GM23248 (cell line): ENCODE measurements at regions not wholly inside any gene's neighbourhood (a gene's known extent, or its start where the extent isn't known, plus 50 kb on each side); places are given as distances from the start of the nearest gene placed in this dataset.

Experiments
- DNase-seq: peaks from one replicate; pipeline ENCODE4 v3.0.0-alpha.2; 2015
- H2AFZ ChIP-seq: fragments of 200-600 bp; sonication (generic); 2 replicates; pipeline ENCODE4 v1.6.1; 2016; ENCODE audit warnings: antibody characterized with exemption
- H3F3A ChIP-seq: fragments of 200-600 bp; sonication (generic); 2 replicates; pipeline ENCODE4 v1.6.1; 2016; ENCODE audit warnings: mild to moderate bottlenecking, antibody characterized with exemption, mixed run types; ENCODE audit not compliant: insufficient read depth
- H3K27ac ChIP-seq: fragments of 200-600 bp; sonication (generic); 2 replicates; pipeline ENCODE4 v1.5.1; 2016; ENCODE audit warnings: mild to moderate bottlenecking
- H3K27me3 ChIP-seq: fragments of 200-600 bp; sonication (generic); replicated peaks from 2 replicates; pipeline ENCODE4 v1.6.1; 2016; ENCODE audit warnings: mild to moderate bottlenecking; ENCODE audit not compliant: insufficient read depth
- H3K36me3 ChIP-seq: fragments of 200-600 bp; sonication (generic); 2 replicates; pipeline ENCODE4 v1.6.1; 2016; ENCODE audit warnings: low read depth, mild to moderate bottlenecking
- H3K4me1 ChIP-seq: fragments of 200-600 bp; sonication (generic); 2 replicates; pipeline ENCODE4 v1.6.1; 2016; ENCODE audit warnings: mild to moderate bottlenecking; ENCODE audit not compliant: insufficient read depth
- H3K4me2 ChIP-seq: fragments of 200-600 bp; sonication (generic); one replicate; pipeline ENCODE4 v1.6.1; 2016; ENCODE audit warnings: mild to moderate bottlenecking; ENCODE audit not compliant: unreplicated experiment
- H3K4me3 ChIP-seq: fragments of 200-600 bp; sonication (generic); 2 replicates; pipeline ENCODE4 v1.5.1; 2016; ENCODE audit warnings: mild to moderate bottlenecking
- H3K79me2 ChIP-seq: fragments of 200-600 bp; sonication (generic); 2 replicates; pipeline ENCODE4 v1.6.1; 2016; ENCODE audit warnings: mild to moderate bottlenecking; ENCODE audit not compliant: insufficient read depth
- H3K9ac ChIP-seq: fragments of 200-600 bp; sonication (generic); 2 replicates; pipeline ENCODE4 v1.6.1; 2016; ENCODE audit warnings: mild to moderate bottlenecking
- H3K9me2 ChIP-seq: fragments of 200-600 bp; sonication (generic); 2 replicates; pipeline ENCODE4 v1.6.1; 2016; ENCODE audit warnings: mixed run types, mild to moderate bottlenecking, moderate library complexity; ENCODE audit not compliant: insufficient read depth
- H3K9me3 ChIP-seq: fragments of 200-600 bp; sonication (generic); one replicate; pipeline ENCODE4 v1.6.1; 2017; ENCODE audit warnings: low read depth
- H4K20me1 ChIP-seq: fragments of 200-600 bp; sonication (generic); 2 replicates; pipeline ENCODE4 v1.6.0; 2016; ENCODE audit not compliant: insufficient read depth
- EZH2 ChIP-seq: fragments of 200-600 bp; sonication (generic); IDR thresholded peaks from 2 replicates; pipeline ENCODE4 v1.6.1; 2018; ENCODE audit warnings: antibody characterized with exemption, mild to moderate bottlenecking; ENCODE audit not compliant: insufficient read depth, poor library complexity, severe bottlenecking
- EZH2phosphoT487 ChIP-seq: fragments of 200-600 bp; sonication (generic); IDR thresholded peaks from 2 replicates; pipeline ENCODE4 v1.6.1; 2018; ENCODE audit warnings: antibody characterized with exemption, moderate library complexity, mild to moderate bottlenecking, low read depth; ENCODE audit not compliant: insufficient read depth
- WGBS, 2 experiments: methylation state at CpG; one replicate each; pipeline ENCODE4 v1.1.6; 2015 to 2017; ENCODE audit warnings: low lambda C conversion rate in 2 of 2, low coverage in 1 of 2; ENCODE audit errors: missing lambda C conversion rate in 2 of 2; 5-methylcytosine and 5-hydroxymethylcytosine counted together
- in situ Hi-C: fragments of 300-500 bp; cut with MboI; formaldehyde crosslinking; loops from 2 replicates; pipeline ENCODE4 v1.15.0; 2020

DNA sequence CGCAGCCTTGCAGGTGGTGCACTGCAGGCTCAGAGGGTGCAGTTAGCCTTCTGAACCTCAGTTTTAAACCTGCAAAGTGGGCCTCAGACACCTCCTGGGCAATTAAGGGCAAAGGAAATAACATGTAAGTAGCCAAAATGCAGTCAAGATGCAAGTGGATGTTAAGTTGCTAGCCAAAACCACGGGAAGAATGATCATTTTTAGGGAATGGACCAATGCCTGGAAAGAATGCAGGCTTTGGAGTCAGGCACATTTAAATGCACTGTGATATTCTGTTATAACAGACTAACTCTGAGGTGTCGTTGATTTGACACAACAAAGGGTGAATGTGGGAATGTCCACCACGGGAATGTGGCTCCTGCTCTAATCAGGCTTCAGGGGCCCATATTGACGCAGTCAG lies 57.9 kb upstream of the PTGFRN start:
- Histone ChIP-seq H3K27me3 (no peaks in the 10 kb centered on the region), H3K9ac (no peak overlapping the region), H4K20me1 (no peaks in the 10 kb centered on the region), H3F3A (peaks cover 64% of the 10 kb centered on the region), H3K9me3 (no peaks in the 10 kb centered on the region), H3K9me2 (no peaks in the 10 kb centered on the region), H3K4me1 (peaks cover 69% of the 10 kb centered on the region), H3K4me3 (no peak overlapping the region), H2AFZ (no peak overlapping the region), H3K4me2 (no peak overlapping the region), H3K79me2 (no peaks in the 10 kb centered on the region), H3K36me3 (no peaks in the 10 kb centered on the region), H3K27ac (no peak overlapping the region)
- in situ Hi-C loops = no loop called here
- TF ChIP-seq EZH2phosphoT487 = no peak
- no peak for TF ChIP-seq EZH2
- 83 to 89% methylated on average over 5 of the region's 5 CpGs for WGBS, 2 experiments
- DNase-seq = no peak

- H3K4me1 ChIP-seq = peaks cover 72% of the 10 kb centered on the region
- H3K9ac ChIP-seq = no peak overlapping the region
- DNase-seq = no peak
- H4K20me1 ChIP-seq = no peaks in the 10 kb centered on the region
- H3K9me3 ChIP-seq = no peaks in the 10 kb centered on the region
- H3K27me3 ChIP-seq = no peaks in the 10 kb centered on the region
- no peaks in the 10 kb centered on the region for H3K79me2 ChIP-seq
- H3K27ac ChIP-seq = no peak overlapping the region
- no peak overlapping the region for H3K4me2 ChIP-seq
- H3K9me2 ChIP-seq = no peaks in the 10 kb centered on the region
- 89 to 91% methylated on average over 7 of the region's 7 CpGs for WGBS, 2 experiments
- H3K36me3 ChIP-seq = 0 out of 2 replicates have a peak, but pooled peaks cover 3% of the 10 kb centered on the region
- in situ Hi-C loops = no loop called here
- no peak overlapping the region for H3K4me3 ChIP-seq
- H2AFZ ChIP-seq = no peak overlapping the region
- no peak for TF ChIP-seq EZH2
- TF ChIP-seq EZH2phosphoT487 = no peak
- peaks cover 64% of the 10 kb centered on the region for H3F3A ChIP-seq
Measured at GRCh38 chr1:116852367-116852766, 57.3 kb upstream of the PTGFRN start.

DNA sequence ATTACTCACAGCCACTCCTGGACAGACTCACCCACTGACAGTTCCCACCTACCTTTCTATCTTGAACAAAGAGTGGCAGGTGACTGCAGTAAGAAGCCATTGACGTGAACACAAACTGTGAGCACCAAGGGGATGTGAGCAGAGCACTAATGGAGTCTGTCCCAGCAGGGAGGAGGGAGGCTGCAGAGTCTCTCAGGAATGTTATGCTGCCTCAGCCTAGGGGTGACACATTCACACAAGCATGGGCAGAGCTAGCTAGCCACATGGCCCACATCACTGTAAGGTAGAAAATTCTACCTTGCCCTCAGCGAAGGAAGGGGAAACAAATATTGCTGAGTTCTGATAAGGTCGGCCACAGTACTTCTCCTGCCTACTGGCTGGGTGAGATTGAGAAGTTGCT lies 56.8 kb upstream of the PTGFRN start:
- Histone ChIP-seq H3K9me2 (no peaks in the 10 kb centered on the region), H3F3A (peaks cover 61% of the 10 kb centered on the region), H3K36me3 (0 out of 2 replicates have a peak, but pooled peaks cover 3% of the 10 kb centered on the region), H3K4me2 (peak overlapping the region; percentile 26), H3K79me2 (no peaks in the 10 kb centered on the region), H3K27me3 (no peaks in the 10 kb centered on the region), H2AFZ (no peak overlapping the region), H3K9ac (no peak overlapping the region), H3K4me3 (no peak overlapping the region), H4K20me1 (no peaks in the 10 kb centered on the region), H3K27ac (peak overlapping the region; percentile 8; the same call in 1 of the 2 replicates), H3K4me1 (peaks cover 67% of the 10 kb centered on the region), H3K9me3 (no peaks in the 10 kb centered on the region)
- TF ChIP-seq EZH2 = no peak
- no peak for TF ChIP-seq EZH2phosphoT487
- peak; percentile 71 for DNase-seq
- in situ Hi-C loops = no loop called here
- WGBS, 2 experiments = 93 to 97% methylated on average over 3 of the region's 3 CpGs

GRCh38 chr1:116853680-116854402 lies 55.9 kb upstream of the PTGFRN start:
- Histone ChIP-seq H4K20me1 (no peaks in the 10 kb centered on the region), H3K4me2 (peak overlapping the region; percentile 26), H3K4me3 (no peak overlapping the region), H3K4me1 (peaks cover 57% of the 10 kb centered on the region), H3F3A (peaks cover 52% of the 10 kb centered on the region), H3K27me3 (no peaks in the 10 kb centered on the region), H3K9me3 (no peaks in the 10 kb centered on the region), H3K27ac (peak overlapping the region; percentile 8; the same call in 1 of the 2 replicates), H3K9me2 (no peaks in the 10 kb centered on the region), H2AFZ (no peak overlapping the region), H3K9ac (no peak overlapping the region), H3K36me3 (0 out of 2 replicates have a peak, but pooled peaks cover 3% of the 10 kb centered on the region), H3K79me2 (no peaks in the 10 kb centered on the region)
- in situ Hi-C loops = no loop called here
- peak; percentile 86 for DNase-seq
- 46 to 49% methylated on average over 4 of the region's 4 CpGs for WGBS, 2 experiments
- TF ChIP-seq EZH2phosphoT487 = no peak
- no peak for TF ChIP-seq EZH2
